Thyroid gland (tissue), 4 donors: ENCODE measurements at regions not wholly inside any gene's neighbourhood (a gene's known extent, or its start where the extent isn't known, plus 50 kb on each side); places are given as distances from the start of the nearest gene placed in this dataset.

Experiments used
- DNase-seq, 2 donors: peaks; one replicate each; pipeline ENCODE4 v3.0.0-alpha.2; 2019
- H3K27ac ChIP-seq, 3 donors: fragments of 200-600 bp; sonication (generic); 1 replicate in 2 of 3; 2 replicates in 1 of 3; pipeline ENCODE4 v1.5.1; 2016 to 2019; ENCODE audit warnings: mild to moderate bottlenecking in 1 of 3, moderate library complexity in 1 of 3
- H3K27me3 ChIP-seq: fragments of 200-600 bp; sonication (generic); one replicate; pipeline ENCODE4 v1.5.1; 2019
- H3K36me3 ChIP-seq, 2 donors: fragments of 200-600 bp; sonication (generic); one replicate each; pipeline ENCODE4 v1.5.1; 2016 to 2019
- H3K4me1 ChIP-seq, 2 donors: fragments of 200-600 bp; sonication (generic); one replicate each; pipeline ENCODE4 v1.5.1; 2017 to 2019
- H3K4me3 ChIP-seq, 3 donors: fragments of 200-600 bp; sonication (generic); replicated peaks in 1 of 3; 1 replicate in 2 of 3; 2 replicates in 1 of 3; pipeline ENCODE4 v1.5.1; 2016; ENCODE audit warnings: mild to moderate bottlenecking in 1 of 3
- H3K9me3 ChIP-seq: fragments of 200-600 bp; sonication (generic); one replicate; pipeline ENCODE4 v1.5.1; 2017
- CTCF ChIP-seq, 6 experiments: fragments of 200-600 bp in 3 of 6; fragments of 450-650 bp in 3 of 6; sonication (generic) in 3 of 6; IDR thresholded peaks; one replicate each; pipeline ENCODE4 v1.5.1; 2016 to 2019; ENCODE audit warnings: antibody characterized with exemption in 6 of 6, mild to moderate bottlenecking in 2 of 6, inconsistent platforms in 1 of 6, moderate library complexity in 1 of 6
- POLR2A ChIP-seq, 2 donors: fragments of 450-650 bp; IDR thresholded peaks; one replicate each; pipeline ENCODE4 v1.6.1; 2017; ENCODE audit warnings: antibody characterized with exemption in 2 of 2, mild to moderate bottlenecking in 2 of 2, moderate library complexity in 1 of 2
- WGBS, 2 donors: methylation state at CpG; one replicate each; pipeline ENCODE4 v1.1.5; 2017; 5-methylcytosine and 5-hydroxymethylcytosine counted together
- intact Hi-C: fragments of 100-400 bp; cut with DNase I; formaldehyde crosslinking; loops from one replicate; pipeline ENCODE4 v1.15.1; 2023

GRCh38 chr1:56025942-56026341, 553.4 kb downstream of the PLPP3 start:
- TF ChIP-seq CTCF (IDR thresholded peaks at IDR 0.05) = no peak
- no peak for TF ChIP-seq POLR2A (IDR thresholded peaks at IDR 0.05)
- DNase-seq = no peak
- Histone ChIP-seq H3K27ac (no peak overlapping the region), H3K9me3 (no peaks in the 10 kb centered on the region), H3K4me3 (no peak overlapping the region), H3K27me3 (no peaks in the 10 kb centered on the region), H3K4me1 (peaks cover 0 to 7% of the 10 kb centered on the region in 2 donors), H3K36me3 (no peaks in the 10 kb centered on the region)
- intact Hi-C loops = no loop called here
- 97 to 98% methylated on average over 3 of the region's 3 CpGs for WGBS, 2 donors

GRCh38 chr1:56024155-56024554, 555.2 kb downstream of the PLPP3 start:
- WGBS, 2 donors = 92 to 95% methylated on average over 5 of the region's 5 CpGs
- Histone ChIP-seq H3K9me3 (no peaks in the 10 kb centered on the region), H3K4me3 (no peak overlapping the region), H3K27me3 (no peaks in the 10 kb centered on the region), H3K36me3 (no peaks in the 10 kb centered on the region), H3K4me1 (peaks cover 0 to 2% of the 10 kb centered on the region in 2 donors), H3K27ac (no peak overlapping the region)
- TF ChIP-seq POLR2A (IDR thresholded peaks at IDR 0.05) = no peak
- TF ChIP-seq CTCF (IDR thresholded peaks at IDR 0.05) = no peak
- DNase-seq = no peak
- intact Hi-C loops = no loop called here

GRCh38 chr1:56019922-56020321, 559.4 kb downstream of the PLPP3 start:
- no peak for TF ChIP-seq POLR2A (IDR thresholded peaks at IDR 0.05)
- TF ChIP-seq CTCF (IDR thresholded peaks at IDR 0.05) = no peak
- peaks cover 0 to 5% of the 10 kb centered on the region in 2 donors for H3K4me1 ChIP-seq
- H3K27ac ChIP-seq = no peak overlapping the region
- H3K27me3 ChIP-seq = no peaks in the 10 kb centered on the region
- no peaks in the 10 kb centered on the region for H3K36me3 ChIP-seq
- no peak for DNase-seq
- H3K9me3 ChIP-seq = no peaks in the 10 kb centered on the region
- H3K4me3 ChIP-seq = no peak overlapping the region
- intact Hi-C loops = no loop called here
- WGBS, 2 donors = 93 to 95% methylated on average over 2 of the region's 2 CpGs

GRCh38 chr1:56019472-56019871, 559.9 kb downstream of the PLPP3 start:
- intact Hi-C loops = no loop called here
- Histone ChIP-seq H3K9me3 (no peaks in the 10 kb centered on the region), H3K4me1 (peaks cover 0 to 5% of the 10 kb centered on the region in 2 donors), H3K27me3 (no peaks in the 10 kb centered on the region), H3K4me3 (no peak overlapping the region), H3K36me3 (no peaks in the 10 kb centered on the region), H3K27ac (no peak overlapping the region)
- no peak for DNase-seq
- TF ChIP-seq CTCF (IDR thresholded peaks at IDR 0.05) = no peak
- no peak for TF ChIP-seq POLR2A (IDR thresholded peaks at IDR 0.05)

- H3K36me3 ChIP-seq = no peaks in the 10 kb centered on the region
- H3K4me3 ChIP-seq = no peak overlapping the region
- no peak for DNase-seq
- TF ChIP-seq CTCF (IDR thresholded peaks at IDR 0.05) = no peak
- TF ChIP-seq POLR2A (IDR thresholded peaks at IDR 0.05) = no peak
- WGBS, 2 donors = 81 to 93% methylated on average over 2 of the region's 2 CpGs
- intact Hi-C loops = no loop called here
- no peak overlapping the region for H3K27ac ChIP-seq
- H3K27me3 ChIP-seq = no peaks in the 10 kb centered on the region
- H3K9me3 ChIP-seq = no peaks in the 10 kb centered on the region
- H3K4me1 ChIP-seq = peaks cover 0 to 5% of the 10 kb centered on the region in 2 donors
These were observed 562.0 kb downstream of the PLPP3 start for GRCh38 chr1:56017336-56017735.
